ENCODE measurements at regions not wholly inside any gene's neighbourhood (a gene's known extent, or its start where the extent isn't known, plus 50 kb on each side); places are given as distances from the start of the nearest gene placed in this dataset.
"Not testable (repeated sequence)": the region's sequence is repeated elsewhere in the genome, so short reads cannot be mapped to it uniquely, and the experiment has no call there.

DNA sequence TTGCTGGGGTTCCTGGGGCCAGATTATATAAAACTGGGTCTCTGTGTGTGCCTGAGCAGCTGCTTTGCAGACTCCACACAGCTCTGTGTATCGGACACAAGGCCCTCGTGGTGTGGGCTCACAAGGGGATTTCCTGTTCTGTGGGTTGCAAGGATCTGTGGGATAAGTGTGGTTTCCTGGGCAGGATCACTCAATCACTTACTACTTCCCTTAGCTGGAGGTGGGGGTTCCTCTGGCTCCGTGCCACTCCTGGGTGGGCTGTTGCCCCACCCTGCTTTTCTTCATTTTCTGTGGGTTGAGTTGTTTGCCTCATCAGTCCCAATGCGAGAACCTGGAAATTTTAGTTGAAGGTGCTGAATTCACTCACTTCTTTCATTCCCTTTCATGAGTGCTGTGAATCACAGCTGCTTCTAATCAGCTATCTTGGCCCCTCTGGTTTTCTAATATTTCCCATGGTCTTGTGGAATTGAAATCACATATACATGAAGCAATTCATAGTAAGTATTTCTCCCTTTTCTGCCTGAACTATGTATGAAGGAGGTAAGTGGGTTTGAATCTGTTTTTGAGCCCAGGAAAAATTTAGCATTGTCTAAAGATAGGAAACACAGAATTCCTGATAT is 196.3 kb downstream of the DCDC2C start:
- Histone ChIP-seq H3K36me3 (ENCODE audit: control insufficient read depth, insufficient read depth, low read length) (no peaks in the 10 kb centered on the region), H3K9me3 (ENCODE audit: control insufficient read depth, insufficient read depth, low read length) (no peaks in the 10 kb centered on the region), H3K27ac (ENCODE audit: low read depth, low read length) (no peak overlapping the region), H3K4me1 (ENCODE audit: control insufficient read depth, insufficient read depth, low read length) (no peaks in the 10 kb centered on the region), H3K4me3 (ENCODE audit: low read depth, low read length) (no peak overlapping the region), H3K27me3 (ENCODE audit: control insufficient read depth, insufficient read depth, low read length) (no peaks in the 10 kb centered on the region)
- DNase-seq (ENCODE audit: low read depth in 4 of 6, low spot score in 6 of 6), result no peak
- 90% methylated on average over 2 of the region's 4 CpGs for WGBS (ENCODE audit: insufficient coverage)

- WGBS (ENCODE audit: insufficient coverage), result 93% methylated on average over 6 of the region's 8 CpGs
- no peaks in the 10 kb centered on the region for H3K27me3 ChIP-seq (ENCODE audit: control insufficient read depth, insufficient read depth, low read length)
- no peak overlapping the region for H3K27ac ChIP-seq (ENCODE audit: low read depth, low read length)
- no peaks in the 10 kb centered on the region for H3K4me1 ChIP-seq (ENCODE audit: control insufficient read depth, insufficient read depth, low read length)
- H3K4me3 ChIP-seq (ENCODE audit: low read depth, low read length), result no peak overlapping the region
- no peaks in the 10 kb centered on the region for H3K9me3 ChIP-seq (ENCODE audit: control insufficient read depth, insufficient read depth, low read length)
- DNase-seq (ENCODE audit: low read depth in 4 of 6, low spot score in 6 of 6), result no peak
- no peaks in the 10 kb centered on the region for H3K36me3 ChIP-seq (ENCODE audit: control insufficient read depth, insufficient read depth, low read length)
These were observed 198.8 kb downstream of the DCDC2C start for GRCh38 chr2:3902131-3902530.

- no peaks in the 10 kb centered on the region for H3K4me1 ChIP-seq (ENCODE audit: control insufficient read depth, insufficient read depth, low read length)
- no peaks in the 10 kb centered on the region for H3K27me3 ChIP-seq (ENCODE audit: control insufficient read depth, insufficient read depth, low read length)
- no peak for DNase-seq (ENCODE audit: low read depth in 4 of 6, low spot score in 6 of 6)
- H3K36me3 ChIP-seq (ENCODE audit: control insufficient read depth, insufficient read depth, low read length), result no peaks in the 10 kb centered on the region
- no peak overlapping the region for H3K27ac ChIP-seq (ENCODE audit: low read depth, low read length)
- H3K4me3 ChIP-seq (ENCODE audit: low read depth, low read length), result no peak overlapping the region
- 91% methylated on average over 4 of the region's 6 CpGs for WGBS (ENCODE audit: insufficient coverage)
- H3K9me3 ChIP-seq (ENCODE audit: control insufficient read depth, insufficient read depth, low read length), result peaks cover 5% of the 10 kb centered on the region
These were observed 200.7 kb downstream of the DCDC2C start for GRCh38 chr2:3904061-3904460.

DNA sequence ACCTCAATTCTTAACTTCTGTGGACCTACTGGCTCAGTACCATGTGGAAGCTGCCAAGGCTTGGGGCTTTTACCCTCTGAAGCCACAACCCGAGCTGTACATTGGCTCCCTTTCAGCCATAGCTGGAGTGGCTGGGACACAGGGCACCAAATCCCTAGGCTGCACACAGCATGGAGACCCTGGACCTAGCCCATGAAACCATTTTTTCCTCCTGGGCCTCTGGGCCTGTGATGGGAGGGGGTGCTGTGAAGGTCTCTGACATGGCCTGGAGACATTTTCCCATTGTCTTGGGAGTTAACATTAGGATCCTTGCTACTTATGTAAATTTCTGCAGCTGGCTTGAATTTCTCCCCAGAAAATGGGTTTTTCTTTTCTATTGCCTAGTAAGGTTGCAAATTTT is 205.1 kb downstream of the DCDC2C start:
- H3K27me3 ChIP-seq (ENCODE audit: control insufficient read depth, insufficient read depth, low read length); H3K4me3 ChIP-seq (ENCODE audit: low read depth, low read length): not testable (repeated sequence)

GRCh38 chr2:3911882-3912455 is 208.6 kb downstream of the DCDC2C start:
- peaks cover 5% of the 10 kb centered on the region for H3K9me3 ChIP-seq (ENCODE audit: control insufficient read depth, insufficient read depth, low read length)
- WGBS (ENCODE audit: insufficient coverage), result 65% methylated on average over 6 of the region's 13 CpGs
- H3K36me3 ChIP-seq (ENCODE audit: control insufficient read depth, insufficient read depth, low read length), result no peaks in the 10 kb centered on the region
- no peaks in the 10 kb centered on the region for H3K27me3 ChIP-seq (ENCODE audit: control insufficient read depth, insufficient read depth, low read length)
- no peak overlapping the region for H3K4me3 ChIP-seq (ENCODE audit: low read depth, low read length)
- H3K27ac ChIP-seq (ENCODE audit: low read depth, low read length), result no peak overlapping the region
- DNase-seq (ENCODE audit: low read depth in 4 of 6, low spot score in 6 of 6), result no peak
- H3K4me1 ChIP-seq (ENCODE audit: control insufficient read depth, insufficient read depth, low read length), result no peaks in the 10 kb centered on the region

More for the DNA sequence above, 205.1 kb downstream of the DCDC2C start:
- WGBS (ENCODE audit: insufficient coverage), result 60% methylated on average over 1 of the region's 1 CpG
- H3K9me3 ChIP-seq (ENCODE audit: control insufficient read depth, insufficient read depth, low read length); DNase-seq (ENCODE audit: low read depth in 4 of 6, low spot score in 6 of 6); H3K4me1 ChIP-seq (ENCODE audit: control insufficient read depth, insufficient read depth, low read length); H3K36me3 ChIP-seq (ENCODE audit: control insufficient read depth, insufficient read depth, low read length); H3K27ac ChIP-seq (ENCODE audit: low read depth, low read length): not testable (repeated sequence)

GRCh38 chr2:3913166-3913565 is 209.8 kb downstream of the DCDC2C start:
- Histone ChIP-seq H3K36me3 (ENCODE audit: control insufficient read depth, insufficient read depth, low read length) (no peaks in the 10 kb centered on the region), H3K9me3 (ENCODE audit: control insufficient read depth, insufficient read depth, low read length) (peaks cover 2% of the 10 kb centered on the region), H3K27me3 (ENCODE audit: control insufficient read depth, insufficient read depth, low read length) (no peaks in the 10 kb centered on the region), H3K4me3 (ENCODE audit: low read depth, low read length) (no peak overlapping the region), H3K27ac (ENCODE audit: low read depth, low read length) (no peak overlapping the region), H3K4me1 (ENCODE audit: control insufficient read depth, insufficient read depth, low read length) (no peaks in the 10 kb centered on the region)
- 25% methylated on average over 6 of the region's 12 CpGs for WGBS (ENCODE audit: insufficient coverage)
- DNase-seq (ENCODE audit: low read depth in 4 of 6, low spot score in 6 of 6), result peak in 2 of 6 donors; percentile 67 to 73

GRCh38 chr2:3914241-3914640 is 210.9 kb downstream of the DCDC2C start:
- H3K4me1 ChIP-seq (ENCODE audit: control insufficient read depth, insufficient read depth, low read length), result no peaks in the 10 kb centered on the region
- 45% methylated on average over 3 of the region's 3 CpGs for WGBS (ENCODE audit: insufficient coverage)
- H3K9me3 ChIP-seq (ENCODE audit: control insufficient read depth, insufficient read depth, low read length), result no peaks in the 10 kb centered on the region
- no peak overlapping the region for H3K27ac ChIP-seq (ENCODE audit: low read depth, low read length)
- DNase-seq (ENCODE audit: low read depth in 4 of 6, low spot score in 6 of 6), result no peak
- no peaks in the 10 kb centered on the region for H3K27me3 ChIP-seq (ENCODE audit: control insufficient read depth, insufficient read depth, low read length)
- no peak overlapping the region for H3K4me3 ChIP-seq (ENCODE audit: low read depth, low read length)
- no peaks in the 10 kb centered on the region for H3K36me3 ChIP-seq (ENCODE audit: control insufficient read depth, insufficient read depth, low read length)

DNA sequence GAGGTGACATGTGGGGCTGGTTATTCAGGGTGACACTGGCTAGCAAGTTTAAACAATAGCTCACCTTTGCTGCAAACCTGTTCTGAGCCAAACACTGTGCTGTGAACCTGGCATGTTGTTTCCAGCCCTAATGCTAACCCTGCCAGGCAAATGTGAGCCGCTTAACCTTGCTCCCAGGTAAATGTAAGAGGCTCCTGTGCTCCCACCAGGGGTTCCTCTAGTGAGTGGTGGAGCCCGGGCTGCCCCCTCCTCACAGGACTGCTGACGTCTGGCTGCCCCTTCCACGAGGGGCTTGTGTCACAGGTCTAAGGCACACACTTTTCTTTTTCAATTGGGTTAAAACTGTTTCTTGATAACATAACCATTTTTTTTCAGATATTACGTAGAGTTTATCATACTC is 223.7 kb downstream of the DCDC2C start:
- H3K9me3 ChIP-seq (ENCODE audit: control insufficient read depth, insufficient read depth, low read length), result no peaks in the 10 kb centered on the region
- H3K4me3 ChIP-seq (ENCODE audit: low read depth, low read length), result no peak overlapping the region
- H3K27me3 ChIP-seq (ENCODE audit: control insufficient read depth, insufficient read depth, low read length), result no peaks in the 10 kb centered on the region
- WGBS (ENCODE audit: insufficient coverage), result 59% methylated on average over 4 of the region's 5 CpGs
- no peaks in the 10 kb centered on the region for H3K4me1 ChIP-seq (ENCODE audit: control insufficient read depth, insufficient read depth, low read length)
- no peaks in the 10 kb centered on the region for H3K36me3 ChIP-seq (ENCODE audit: control insufficient read depth, insufficient read depth, low read length)
- DNase-seq (ENCODE audit: low read depth in 4 of 6, low spot score in 6 of 6), result no peak
- H3K27ac ChIP-seq (ENCODE audit: low read depth, low read length), result no peak overlapping the region

DNA sequence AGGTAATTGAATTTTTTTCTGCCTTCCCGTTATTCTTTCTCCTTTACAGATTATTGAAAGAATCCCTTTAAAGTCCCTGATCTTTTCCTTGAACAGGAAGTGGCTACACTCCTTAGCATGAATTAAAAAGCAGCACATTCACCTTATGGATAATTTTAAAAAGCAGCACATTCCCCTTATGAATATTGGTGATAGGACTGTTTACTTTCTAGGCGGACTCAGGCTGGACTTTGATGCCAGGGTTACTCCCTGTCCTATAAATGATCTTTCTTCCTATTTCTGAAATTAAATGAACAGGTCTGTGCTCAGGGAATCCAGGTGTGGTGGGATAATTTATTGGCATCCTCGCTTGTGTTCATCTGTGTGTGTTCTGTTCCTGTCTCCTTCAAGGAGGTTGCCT is 226.0 kb downstream of the DCDC2C start:
- no peak overlapping the region for H3K4me3 ChIP-seq (ENCODE audit: low read depth, low read length)
- H3K4me1 ChIP-seq (ENCODE audit: control insufficient read depth, insufficient read depth, low read length), result no peaks in the 10 kb centered on the region
- H3K36me3 ChIP-seq (ENCODE audit: control insufficient read depth, insufficient read depth, low read length), result no peaks in the 10 kb centered on the region
- no peak overlapping the region for H3K27ac ChIP-seq (ENCODE audit: low read depth, low read length)
- H3K9me3 ChIP-seq (ENCODE audit: control insufficient read depth, insufficient read depth, low read length), result no peaks in the 10 kb centered on the region
- WGBS (ENCODE audit: insufficient coverage), result no CpG with 5 or more reads among the region's 3 CpGs
- H3K27me3 ChIP-seq (ENCODE audit: control insufficient read depth, insufficient read depth, low read length), result no peaks in the 10 kb centered on the region
- no peak for DNase-seq (ENCODE audit: low read depth in 4 of 6, low spot score in 6 of 6)

GRCh38 chr2:3930246-3930645 is 226.9 kb downstream of the DCDC2C start:
- H3K4me3 ChIP-seq (ENCODE audit: low read depth, low read length), result no peak overlapping the region
- no peak overlapping the region for H3K27ac ChIP-seq (ENCODE audit: low read depth, low read length)
- H3K4me1 ChIP-seq (ENCODE audit: control insufficient read depth, insufficient read depth, low read length), result no peaks in the 10 kb centered on the region
- 96% methylated on average over 5 of the region's 8 CpGs for WGBS (ENCODE audit: insufficient coverage)
- H3K36me3 ChIP-seq (ENCODE audit: control insufficient read depth, insufficient read depth, low read length), result no peaks in the 10 kb centered on the region
- H3K9me3 ChIP-seq (ENCODE audit: control insufficient read depth, insufficient read depth, low read length), result no peaks in the 10 kb centered on the region
- H3K27me3 ChIP-seq (ENCODE audit: control insufficient read depth, insufficient read depth, low read length), result no peaks in the 10 kb centered on the region
- DNase-seq (ENCODE audit: low read depth in 4 of 6, low spot score in 6 of 6), result peak in 1 of 6 donors; percentile 52
